Myocyte (in vitro differentiated cells): ENCODE measurements at regions not wholly inside any gene's neighbourhood (a gene's known extent, or its start where the extent isn't known, plus 50 kb on each side); places are given as distances from the start of the nearest gene placed in this dataset.
"Not testable (repeated sequence)": the region's sequence is repeated elsewhere in the genome, so short reads cannot be mapped to it uniquely, and the experiment has no call there.

ENCODE experiments used
- DNase-seq: peaks from one replicate; pipeline ENCODE4 v3.0.0-alpha.2; 2012; ENCODE audit warnings: low read depth

- DNase-seq: no peak
Observed at GRCh38 chrX:65331371-65331770, 203.2 kb downstream of the LAS1L start.

- no peak for DNase-seq
Observed at GRCh38 chrX:65300104-65300809, 234.3 kb downstream of the LAS1L start.

- not testable (repeated sequence) for DNase-seq
Observed at GRCh38 chrX:65282905-65283304, 251.7 kb downstream of the LAS1L start.

- no peak for DNase-seq
Observed at GRCh38 chrX:65273152-65273551, 261.4 kb downstream of the LAS1L start.

GRCh38 chrX:65266482-65266881 is 268.1 kb downstream of the LAS1L start:
- DNase-seq: no peak

- no peak for DNase-seq
Observed at GRCh38 chrX:65253817-65254216, 277.6 kb upstream of the ZC4H2 start.

GRCh38 chrX:65241059-65241721 is 264.9 kb upstream of the ZC4H2 start:
- peak; percentile 19 for DNase-seq

- no peak for DNase-seq
Observed at GRCh38 chrX:65203545-65203944, 227.3 kb upstream of the ZC4H2 start.

GRCh38 chrX:65196758-65197360 is 220.6 kb upstream of the ZC4H2 start:
- DNase-seq: no peak

GRCh38 chrX:65195621-65196020 is 219.4 kb upstream of the ZC4H2 start:
- DNase-seq: no peak

- no peak for DNase-seq
Observed at GRCh38 chrX:65194547-65194946, 218.3 kb upstream of the ZC4H2 start.

GRCh38 chrX:65163325-65163724 is 187.1 kb upstream of the ZC4H2 start:
- not testable (repeated sequence) for DNase-seq

- DNase-seq: no peak
Observed at GRCh38 chrX:65148232-65148631, 172.0 kb upstream of the ZC4H2 start.

- DNase-seq: no peak
Observed at GRCh38 chrX:65136424-65136823, 160.2 kb upstream of the ZC4H2 start.

GRCh38 chrX:65127842-65128241 is 151.6 kb upstream of the ZC4H2 start:
- no peak for DNase-seq

GRCh38 chrX:65098851-65099250 is 122.6 kb upstream of the ZC4H2 start:
- DNase-seq: no peak

- DNase-seq: no peak
Observed at GRCh38 chrX:65093658-65094057, 117.4 kb upstream of the ZC4H2 start.

GRCh38 chrX:65073233-65073632 is 97.0 kb upstream of the ZC4H2 start:
- no peak for DNase-seq

GRCh38 chrX:65072590-65072989 is 96.3 kb upstream of the ZC4H2 start:
- DNase-seq: no peak

- DNase-seq: not testable (repeated sequence)
Observed at GRCh38 chrX:65058626-65059025, 82.4 kb upstream of the ZC4H2 start.

GRCh38 chrX:65045001-65045400 is 68.8 kb upstream of the ZC4H2 start:
- DNase-seq: no peak

GRCh38 chrX:65035446-65035770 is 59.2 kb upstream of the ZC4H2 start:
- no peak for DNase-seq
